Nephron progenitor cell (in vitro differentiated cells): ENCODE measurements at regions not wholly inside any gene's neighbourhood (a gene's known extent, or its start where the extent isn't known, plus 50 kb on each side); places are given as distances from the start of the nearest gene placed in this dataset.

Experiments
- DNase-seq: peaks from one replicate; pipeline ENCODE4 v3.0.0; 2021
- H3K27ac Mint-ChIP-seq: 2 replicates; pipeline ENCODE4 v1.8.0; 2021; ENCODE audit warnings: mild to moderate bottlenecking, moderate library complexity, mixed read lengths
- H3K27me3 Mint-ChIP-seq: 2 replicates; pipeline ENCODE4 v1.8.0; 2021; ENCODE audit warnings: mild to moderate bottlenecking, low read depth, mixed read lengths; ENCODE audit not compliant: poor library complexity
- H3K36me3 Mint-ChIP-seq: 2 replicates; pipeline ENCODE4 v1.8.0; 2021; ENCODE audit warnings: low read depth, mixed read lengths
- H3K4me1 Mint-ChIP-seq: 2 replicates; pipeline ENCODE4 v1.8.0; 2021; ENCODE audit warnings: mixed read lengths
- H3K4me3 Mint-ChIP-seq: 2 replicates; pipeline ENCODE4 v1.8.0; 2021; ENCODE audit warnings: mild to moderate bottlenecking, moderate library complexity, mixed read lengths
- H3K9me3 Mint-ChIP-seq: 2 replicates; pipeline ENCODE4 v1.8.0; 2021; ENCODE audit warnings: mild to moderate bottlenecking, moderate library complexity, mixed read lengths
- TF ChIP-seq, protein P1 (sequence below): fragments of 200-600 bp; sonication (generic); IDR thresholded peaks from 2 replicates; pipeline ENCODE4 v1.5.0; 2021; ENCODE audit warnings: antibody characterized with exemption

DNA sequence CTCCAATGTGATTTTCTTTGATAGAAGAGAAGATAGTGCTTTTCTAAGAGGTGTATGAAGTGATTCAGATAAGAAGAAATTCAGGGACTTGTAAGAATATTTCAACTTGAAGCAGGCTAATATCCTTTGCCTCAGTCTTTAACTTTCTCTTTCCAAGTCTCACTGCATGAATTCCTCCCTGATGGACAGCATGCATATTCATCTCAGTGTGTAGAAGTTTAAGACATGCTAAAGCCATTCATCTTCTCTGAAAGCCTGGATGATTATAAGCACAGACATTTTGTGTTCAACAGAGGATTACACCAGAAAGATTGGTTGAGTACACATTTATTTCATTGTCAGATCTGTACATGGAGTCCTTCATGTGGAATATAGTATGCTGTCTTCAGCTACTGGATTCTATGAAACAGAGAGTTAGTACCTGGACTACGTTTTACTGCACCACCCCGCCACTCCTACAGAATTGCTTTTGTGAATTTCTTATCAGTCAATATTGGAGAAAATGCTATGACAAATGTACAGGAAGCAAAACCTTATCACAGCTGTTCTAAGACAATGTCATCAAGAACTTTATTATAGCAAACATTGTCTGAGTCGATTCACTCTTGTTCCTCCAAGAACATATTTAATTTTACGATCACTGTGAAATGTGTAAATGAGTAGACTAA lies 1346.1 kb downstream of the OTOL1 start:
- H3K9me3 Mint-ChIP-seq = peaks cover 3% of the 10 kb centered on the region
- no peaks in the 10 kb centered on the region for H3K4me1 Mint-ChIP-seq
- TF ChIP-seq, protein P1, sequence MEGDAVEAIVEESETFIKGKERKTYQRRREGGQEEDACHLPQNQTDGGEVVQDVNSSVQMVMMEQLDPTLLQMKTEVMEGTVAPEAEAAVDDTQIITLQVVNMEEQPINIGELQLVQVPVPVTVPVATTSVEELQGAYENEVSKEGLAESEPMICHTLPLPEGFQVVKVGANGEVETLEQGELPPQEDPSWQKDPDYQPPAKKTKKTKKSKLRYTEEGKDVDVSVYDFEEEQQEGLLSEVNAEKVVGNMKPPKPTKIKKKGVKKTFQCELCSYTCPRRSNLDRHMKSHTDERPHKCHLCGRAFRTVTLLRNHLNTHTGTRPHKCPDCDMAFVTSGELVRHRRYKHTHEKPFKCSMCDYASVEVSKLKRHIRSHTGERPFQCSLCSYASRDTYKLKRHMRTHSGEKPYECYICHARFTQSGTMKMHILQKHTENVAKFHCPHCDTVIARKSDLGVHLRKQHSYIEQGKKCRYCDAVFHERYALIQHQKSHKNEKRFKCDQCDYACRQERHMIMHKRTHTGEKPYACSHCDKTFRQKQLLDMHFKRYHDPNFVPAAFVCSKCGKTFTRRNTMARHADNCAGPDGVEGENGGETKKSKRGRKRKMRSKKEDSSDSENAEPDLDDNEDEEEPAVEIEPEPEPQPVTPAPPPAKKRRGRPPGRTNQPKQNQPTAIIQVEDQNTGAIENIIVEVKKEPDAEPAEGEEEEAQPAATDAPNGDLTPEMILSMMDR = no peak
- no peak for DNase-seq
- no peaks in the 10 kb centered on the region for H3K27me3 Mint-ChIP-seq
- no peaks in the 10 kb centered on the region for H3K36me3 Mint-ChIP-seq
- H3K27ac Mint-ChIP-seq = no peak overlapping the region
- no peak overlapping the region for H3K4me3 Mint-ChIP-seq

DNA sequence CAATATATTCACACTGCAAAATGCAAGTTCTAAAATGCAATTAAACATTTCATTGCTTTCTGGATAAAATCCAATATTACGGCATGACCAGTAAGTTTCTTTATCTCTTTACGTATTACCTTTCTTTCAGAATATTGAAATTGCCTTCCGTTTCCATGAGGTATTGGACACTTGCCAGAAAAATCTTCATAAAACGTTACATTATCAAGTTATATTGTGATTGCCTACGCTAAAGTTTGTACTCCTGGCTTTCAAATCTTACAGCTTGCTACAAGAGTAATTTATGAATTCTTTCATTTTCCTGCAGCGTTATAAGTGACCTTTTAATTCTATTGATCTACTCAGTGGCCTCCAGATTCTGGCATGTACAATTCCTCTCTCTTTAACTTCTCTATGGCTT lies 1349.3 kb downstream of the OTOL1 start:
- H3K27ac Mint-ChIP-seq = no peak overlapping the region
- no peaks in the 10 kb centered on the region for H3K36me3 Mint-ChIP-seq
- DNase-seq = no peak
- TF ChIP-seq, protein P1 = no peak
- no peak overlapping the region for H3K4me3 Mint-ChIP-seq
- peaks cover 2% of the 10 kb centered on the region for H3K4me1 Mint-ChIP-seq
- H3K9me3 Mint-ChIP-seq = peaks cover 3% of the 10 kb centered on the region
- no peaks in the 10 kb centered on the region for H3K27me3 Mint-ChIP-seq

DNA sequence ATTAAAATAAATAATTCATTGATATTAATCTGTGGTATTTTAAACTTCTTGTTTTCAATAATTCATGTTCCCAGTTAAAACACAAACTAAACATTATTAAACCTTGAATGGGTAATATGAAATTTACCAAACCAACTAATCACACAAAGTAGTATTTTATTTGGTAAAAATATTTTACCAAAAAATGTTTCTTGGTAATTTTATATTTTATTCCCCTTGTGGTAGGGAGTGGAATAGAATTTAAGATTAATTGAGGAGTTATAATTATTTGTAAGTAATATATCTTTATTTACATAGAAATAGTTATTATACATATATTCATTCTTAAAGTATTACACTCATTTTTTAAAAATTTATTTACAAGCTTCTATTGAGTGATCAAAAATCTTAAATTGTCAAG lies 1350.9 kb downstream of the OTOL1 start:
- TF ChIP-seq, protein P1 = peak; percentile 13
- Mint-ChIP-seq H3K27ac (no peak overlapping the region), H3K27me3 (no peaks in the 10 kb centered on the region), H3K36me3 (no peaks in the 10 kb centered on the region), H3K9me3 (peaks cover 3% of the 10 kb centered on the region), H3K4me3 (no peak overlapping the region), H3K4me1 (peaks cover 6% of the 10 kb centered on the region)
- DNase-seq = no peak

DNA sequence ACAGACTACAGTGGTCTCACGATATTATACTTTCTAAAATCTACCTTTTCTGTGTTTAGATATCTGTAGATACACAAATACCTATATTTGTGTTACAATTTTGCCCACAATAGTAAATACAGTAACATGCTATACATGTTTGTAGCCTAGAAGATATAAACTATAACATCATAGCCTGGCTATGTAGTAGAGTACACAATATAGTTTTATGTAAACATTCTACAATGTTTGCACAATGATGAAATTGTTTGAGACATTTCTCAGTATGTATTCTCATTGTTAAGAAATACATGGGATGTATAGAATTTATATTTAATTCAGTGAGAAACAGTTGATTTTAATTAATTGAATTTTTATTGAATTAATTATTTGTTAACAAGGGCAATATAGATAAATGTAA lies 1367.0 kb downstream of the OTOL1 start:
- no peak overlapping the region for H3K4me3 Mint-ChIP-seq
- H3K27ac Mint-ChIP-seq = no peak overlapping the region
- peaks cover 5% of the 10 kb centered on the region for H3K9me3 Mint-ChIP-seq
- no peak for DNase-seq
- TF ChIP-seq, protein P1 = no peak
- H3K27me3 Mint-ChIP-seq = no peaks in the 10 kb centered on the region
- no peaks in the 10 kb centered on the region for H3K36me3 Mint-ChIP-seq
- no peaks in the 10 kb centered on the region for H3K4me1 Mint-ChIP-seq

DNA sequence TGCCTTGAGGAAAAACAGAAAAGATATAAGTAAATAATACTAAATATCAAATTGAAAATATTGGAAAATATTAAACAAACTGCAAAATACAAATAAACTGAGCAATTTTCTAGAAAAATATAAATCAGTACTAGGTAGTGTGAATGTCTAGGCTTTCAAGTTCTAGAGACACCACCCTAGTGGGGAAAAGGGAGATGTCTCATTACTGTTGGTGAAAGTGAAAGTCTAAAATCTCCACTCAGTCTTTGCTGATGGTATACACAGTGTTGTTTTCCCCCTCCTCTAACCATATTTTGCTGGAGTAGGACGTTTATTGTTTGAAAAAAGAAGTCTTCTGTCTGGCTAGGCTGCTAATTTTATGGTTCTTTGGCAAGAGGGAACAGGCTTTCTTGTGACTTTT lies 1368.9 kb downstream of the OTOL1 start:
- Mint-ChIP-seq H3K27me3 (no peaks in the 10 kb centered on the region), H3K9me3 (peaks cover 9% of the 10 kb centered on the region), H3K4me1 (no peaks in the 10 kb centered on the region), H3K27ac (no peak overlapping the region), H3K36me3 (no peaks in the 10 kb centered on the region), H3K4me3 (no peak overlapping the region)
- DNase-seq = no peak
- TF ChIP-seq, protein P1 = no peak

DNA sequence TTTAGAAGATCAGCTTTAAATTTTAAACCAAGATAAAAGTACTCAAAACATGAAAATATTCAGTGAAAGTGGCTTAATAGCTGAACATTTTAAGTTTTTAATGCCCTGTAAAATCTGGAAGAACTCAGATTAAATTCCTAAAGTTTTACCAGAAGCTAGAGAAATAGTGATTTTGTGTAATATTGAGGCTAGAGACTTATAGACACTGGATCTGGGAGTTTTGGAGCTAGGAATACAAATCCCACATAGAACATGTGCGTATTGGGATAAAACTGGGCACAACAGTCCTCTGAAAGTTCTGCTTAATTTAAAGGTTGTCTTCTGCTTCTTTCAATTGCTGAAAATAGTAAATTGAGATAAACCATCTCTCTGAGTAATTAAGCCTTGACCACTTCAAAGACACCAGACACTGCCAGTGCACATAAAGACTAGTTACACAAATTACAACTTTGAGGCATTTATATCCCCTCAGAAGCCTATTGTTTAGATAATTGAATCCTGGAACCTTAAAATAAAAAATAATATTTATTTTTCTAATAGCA lies 1382.5 kb downstream of the OTOL1 start:
- Mint-ChIP-seq H3K36me3 (no peaks in the 10 kb centered on the region), H3K4me3 (no peak overlapping the region), H3K27ac (no peak overlapping the region), H3K9me3 (no peaks in the 10 kb centered on the region), H3K27me3 (no peaks in the 10 kb centered on the region), H3K4me1 (no peaks in the 10 kb centered on the region)
- no peak for DNase-seq
- TF ChIP-seq, protein P1 = no peak
